ENCODE measurements at regions not wholly inside any gene's neighbourhood (a gene's known extent, or its start where the extent isn't known, plus 50 kb on each side); places are given as distances from the start of the nearest gene placed in this dataset.

- no peak for DNase-seq (ENCODE audit: low spot score)
Measured at GRCh38 chr4:104418286-104418685, 76.4 kb downstream of the CXXC4 start.

GRCh38 chr4:104417357-104417882, 77.3 kb downstream of the CXXC4 start:
- DNase-seq (ENCODE audit: low spot score) = no peak

- DNase-seq (ENCODE audit: low spot score) = no peak
Measured at GRCh38 chr4:104416725-104417356, 77.9 kb downstream of the CXXC4 start.

- DNase-seq (ENCODE audit: low spot score) = no peak
Measured at GRCh38 chr4:104413487-104413886, 81.2 kb downstream of the CXXC4 start.

GRCh38 chr4:104412344-104412743, 82.3 kb downstream of the CXXC4 start:
- no peak for DNase-seq (ENCODE audit: low spot score)

GRCh38 chr4:104411502-104411901, 83.2 kb downstream of the CXXC4 start:
- DNase-seq (ENCODE audit: low spot score) = no peak

- no peak for DNase-seq (ENCODE audit: low spot score)
Measured at GRCh38 chr4:104408878-104409277, 85.8 kb downstream of the CXXC4 start.

GRCh38 chr4:104404361-104404760, 90.3 kb downstream of the CXXC4 start:
- DNase-seq (ENCODE audit: low spot score) = no peak

GRCh38 chr4:104395168-104395614, 99.5 kb downstream of the CXXC4 start:
- no peak for DNase-seq (ENCODE audit: low spot score)

- DNase-seq (ENCODE audit: low spot score) = no peak
Measured at GRCh38 chr4:104394406-104395167, 100.1 kb downstream of the CXXC4 start.

GRCh38 chr4:104393655-104394324, 100.9 kb downstream of the CXXC4 start:
- DNase-seq (ENCODE audit: low spot score) = no peak

GRCh38 chr4:104385713-104386112, 109.0 kb downstream of the CXXC4 start:
- no peak for DNase-seq (ENCODE audit: low spot score)

- no peak for DNase-seq (ENCODE audit: low spot score)
Measured at GRCh38 chr4:104382961-104383360, 111.7 kb downstream of the CXXC4 start.

- DNase-seq (ENCODE audit: low spot score) = no peak
Measured at GRCh38 chr4:104381729-104382128, 113.0 kb downstream of the CXXC4 start.

- no peak for DNase-seq (ENCODE audit: low spot score)
Measured at GRCh38 chr4:104365618-104366017, 129.1 kb downstream of the CXXC4 start.

- DNase-seq (ENCODE audit: low spot score) = no peak
Measured at GRCh38 chr4:104353481-104353880, 141.2 kb downstream of the CXXC4 start.

- no peak for DNase-seq (ENCODE audit: low spot score)
Measured at GRCh38 chr4:104352211-104352610, 142.5 kb downstream of the CXXC4 start.

GRCh38 chr4:104351706-104352105, 143.0 kb downstream of the CXXC4 start:
- no peak for DNase-seq (ENCODE audit: low spot score)

GRCh38 chr4:104345598-104346242, 149.0 kb downstream of the CXXC4 start:
- no peak for DNase-seq (ENCODE audit: low spot score)

- no peak for DNase-seq (ENCODE audit: low spot score)
Measured at GRCh38 chr4:104344342-104344980, 150.2 kb downstream of the CXXC4 start.

GRCh38 chr4:104334410-104334809, 160.3 kb downstream of the CXXC4 start:
- DNase-seq (ENCODE audit: low spot score) = no peak
